UCSD-AML1 (cell line): ENCODE measurements at regions not wholly inside any gene's neighbourhood (a gene's known extent, or its start where the extent isn't known, plus 50 kb on each side); places are given as distances from the start of the nearest gene placed in this dataset.
A peak's percentile ranks its signal among the peaks of the same experiment; 100 is the strongest.

ENCODE experiments used
- DNase-seq: peaks from one replicate; lab custom pipeline; 2025; ENCODE audit not compliant: unreplicated experiment; lab: John Stamatoyannopoulos, UW

DNA sequence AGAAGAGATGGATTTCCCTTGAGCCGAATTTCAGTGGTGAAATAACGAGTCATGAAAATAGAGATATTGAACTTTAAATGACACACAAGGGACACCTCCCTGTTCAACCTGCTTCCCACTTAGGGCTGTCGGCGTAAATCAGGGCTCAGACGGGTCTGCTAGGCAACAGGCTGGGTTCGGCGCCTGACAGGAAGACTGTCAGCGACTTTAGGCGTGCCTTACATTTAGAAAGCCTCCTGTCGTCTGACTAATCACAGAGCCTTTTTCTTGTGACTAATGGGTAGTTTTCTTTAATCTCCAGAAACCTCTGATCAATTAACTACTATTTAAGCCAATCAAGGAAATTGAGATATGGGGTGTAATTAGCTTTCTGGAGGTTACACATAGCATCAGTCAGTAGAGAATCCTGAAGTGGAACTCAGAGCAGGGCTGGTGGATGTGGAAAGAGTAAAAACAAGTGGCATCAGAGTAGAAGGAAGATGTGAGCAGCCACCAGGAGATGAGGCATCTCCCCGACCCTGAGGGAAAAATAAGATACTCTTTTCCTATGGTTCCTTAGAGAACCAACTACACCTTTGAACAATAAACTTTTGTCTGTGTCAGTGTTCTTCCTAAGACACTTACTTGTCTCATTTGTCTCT, 86.2 kb upstream of the HS3ST1 start:
- no peak for DNase-seq

DNA sequence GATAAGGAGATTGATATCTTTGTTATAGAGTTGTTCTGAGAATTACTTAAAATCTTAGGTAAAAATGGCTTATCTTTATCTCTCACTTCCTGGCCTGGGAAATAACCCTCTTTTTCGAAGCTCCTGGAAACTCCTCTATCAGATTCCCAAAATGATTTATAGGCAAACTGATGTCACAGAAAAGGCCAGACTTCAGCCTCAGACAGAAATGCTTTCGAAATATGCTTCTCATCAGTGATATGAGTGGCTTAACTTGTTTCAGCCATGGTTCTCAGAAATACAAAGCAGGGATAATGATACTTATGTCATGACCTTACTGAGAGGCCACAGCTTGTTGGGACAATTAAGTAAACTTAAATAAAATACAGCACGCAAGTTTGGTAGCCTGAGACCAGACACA, 85.3 kb upstream of the HS3ST1 start:
- no peak for DNase-seq

DNA sequence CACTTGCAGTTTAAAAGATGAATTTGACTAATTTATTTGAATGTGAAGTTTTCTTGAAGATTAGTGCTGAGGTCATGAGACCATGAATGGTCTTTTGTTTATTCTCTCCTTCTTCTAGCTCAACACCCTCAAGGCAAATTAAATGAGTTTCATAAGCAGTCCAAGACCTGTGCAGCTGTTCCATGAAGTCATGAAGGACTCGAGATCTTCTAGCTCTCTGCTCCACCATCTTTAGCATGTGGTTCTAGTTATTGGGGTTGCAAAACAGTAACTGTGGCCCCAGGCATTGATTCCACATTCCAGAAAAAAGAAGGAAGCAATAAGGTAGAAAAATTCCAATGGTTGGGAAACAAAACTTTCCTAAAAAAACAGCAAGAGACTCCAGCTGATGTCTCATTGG, 84.2 kb upstream of the HS3ST1 start:
- DNase-seq = no peak

DNA sequence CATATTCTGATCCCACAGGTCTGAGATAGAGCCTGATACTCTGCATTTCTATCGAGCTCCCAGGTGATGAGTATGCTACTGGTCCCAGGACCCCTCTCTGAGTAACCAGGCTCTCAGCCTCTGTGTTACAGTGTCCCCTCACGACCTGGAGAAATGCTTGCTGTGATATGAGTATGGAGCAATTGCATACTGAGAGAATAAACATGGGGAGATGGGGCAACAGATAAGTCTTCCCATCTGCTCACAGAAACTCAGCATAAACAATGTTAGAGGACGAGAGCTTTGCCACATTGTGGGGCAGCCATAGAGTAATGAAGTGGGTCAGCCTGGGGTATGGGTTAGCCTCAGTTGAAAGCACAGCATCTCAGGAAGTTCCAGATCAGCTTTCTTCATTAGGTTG, 82.6 kb upstream of the HS3ST1 start:
- no peak for DNase-seq

DNA sequence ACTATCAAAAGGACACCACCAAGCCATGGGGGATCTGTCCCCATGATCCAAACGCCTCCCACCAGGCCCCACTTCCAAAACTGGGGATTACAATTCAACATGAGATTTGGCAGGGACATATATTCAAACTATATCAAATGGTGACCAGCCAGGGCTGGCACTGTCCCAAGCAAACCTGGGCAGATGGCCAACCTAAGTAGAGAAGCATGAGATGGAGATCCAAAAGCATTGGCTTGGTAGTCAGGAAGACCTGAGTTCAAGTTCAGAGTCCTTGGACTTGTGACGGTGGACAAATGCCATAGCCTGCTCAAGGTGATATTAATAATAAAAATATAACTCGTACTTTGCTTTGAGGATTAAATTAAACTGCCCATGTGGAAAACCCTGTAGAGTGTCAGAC, 79.2 kb upstream of the HS3ST1 start:
- no peak for DNase-seq

DNA sequence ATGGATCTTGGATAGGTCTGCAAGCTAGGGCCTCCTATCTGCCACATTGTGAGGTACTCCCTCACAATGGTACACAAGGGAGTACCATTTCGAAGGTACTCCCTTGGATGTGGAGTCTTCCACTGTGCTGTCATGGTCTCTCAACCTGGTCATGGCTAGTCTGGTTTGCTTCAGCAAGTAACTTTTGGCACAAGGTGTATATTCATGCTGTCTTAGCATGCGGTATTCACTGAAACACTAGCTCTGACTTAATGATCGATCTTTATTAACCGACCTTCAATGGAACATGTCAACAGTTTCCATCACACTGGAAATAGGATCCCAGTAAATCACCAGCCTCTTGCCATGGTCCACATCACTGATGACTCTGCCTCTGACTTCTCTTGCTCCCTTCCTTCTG, 77.5 kb upstream of the HS3ST1 start:
- no peak for DNase-seq

DNA sequence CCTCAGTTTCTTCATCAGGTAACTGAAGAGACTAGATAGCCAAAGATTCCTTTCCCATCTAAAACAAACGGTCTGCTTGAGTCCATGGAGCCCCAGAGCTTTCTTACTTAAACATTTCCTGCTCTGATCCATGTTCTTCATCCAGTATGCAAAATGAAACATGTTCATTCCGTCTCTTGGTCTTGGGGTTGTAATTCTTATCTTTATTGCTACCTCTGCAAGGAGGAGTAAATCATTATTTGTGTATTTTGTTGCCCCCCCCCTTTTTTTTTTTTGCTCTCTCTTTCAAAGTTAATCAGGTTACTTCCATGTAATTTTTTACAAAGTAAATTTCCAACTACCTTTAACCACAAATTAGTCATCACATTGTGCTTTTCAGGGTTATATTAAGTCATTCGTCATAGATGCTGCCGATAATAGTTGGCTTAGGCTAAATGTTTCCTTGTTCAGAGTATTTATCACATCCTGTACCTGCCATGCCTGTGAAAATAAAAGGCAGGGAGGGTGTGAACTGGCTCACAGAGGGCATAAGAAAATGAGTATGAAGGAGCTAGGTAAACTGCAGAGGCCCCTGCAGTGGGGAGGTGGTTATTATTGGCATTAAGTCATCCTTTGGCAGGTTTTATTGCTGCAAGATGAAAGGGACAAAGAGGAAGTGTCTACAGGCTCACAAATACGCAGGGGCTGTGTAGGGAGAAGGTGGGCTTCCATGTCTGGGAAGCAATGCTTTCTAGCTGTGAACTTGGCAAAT, 76.7 kb upstream of the HS3ST1 start:
- no peak for DNase-seq

DNA sequence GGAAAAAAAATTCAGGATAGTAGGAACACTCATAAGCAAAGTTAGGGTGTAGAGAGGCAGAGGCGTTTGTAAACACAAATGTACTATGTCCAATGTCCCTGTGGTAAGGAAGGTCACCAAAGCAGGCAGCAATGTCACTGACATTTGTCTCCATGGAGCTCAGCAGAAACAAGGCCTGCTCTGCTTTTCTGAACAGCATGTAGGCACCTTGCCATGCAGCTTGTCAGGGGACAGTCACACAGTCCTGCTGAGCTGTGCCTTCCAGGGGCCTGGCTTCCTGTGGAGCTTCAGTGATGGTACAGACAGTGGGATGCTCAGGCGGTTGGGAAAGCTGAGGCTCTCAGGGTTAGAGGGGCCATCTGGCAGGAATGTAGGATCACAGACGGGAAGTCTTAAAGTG, 74.5 kb upstream of the HS3ST1 start:
- no peak for DNase-seq

DNA sequence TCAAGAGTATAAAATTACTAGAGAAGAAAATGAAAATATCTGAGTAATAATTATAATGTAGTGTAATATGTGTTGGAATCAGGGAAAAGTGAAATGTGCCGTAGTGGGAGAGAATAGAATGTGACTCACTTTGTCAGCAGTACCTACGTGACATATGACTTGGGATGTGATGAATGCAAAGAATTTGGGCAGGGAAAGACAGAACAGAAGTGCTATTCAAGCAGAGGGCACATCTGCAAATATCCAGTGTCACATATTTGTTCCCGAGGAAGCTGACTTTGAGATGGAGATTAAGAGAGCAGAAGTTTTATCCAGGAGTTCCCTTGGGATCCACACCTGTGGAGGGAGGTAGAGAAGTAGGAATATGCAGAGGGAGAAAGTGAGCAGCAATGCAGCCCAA, 69.3 kb upstream of the HS3ST1 start:
- DNase-seq = no peak

DNA sequence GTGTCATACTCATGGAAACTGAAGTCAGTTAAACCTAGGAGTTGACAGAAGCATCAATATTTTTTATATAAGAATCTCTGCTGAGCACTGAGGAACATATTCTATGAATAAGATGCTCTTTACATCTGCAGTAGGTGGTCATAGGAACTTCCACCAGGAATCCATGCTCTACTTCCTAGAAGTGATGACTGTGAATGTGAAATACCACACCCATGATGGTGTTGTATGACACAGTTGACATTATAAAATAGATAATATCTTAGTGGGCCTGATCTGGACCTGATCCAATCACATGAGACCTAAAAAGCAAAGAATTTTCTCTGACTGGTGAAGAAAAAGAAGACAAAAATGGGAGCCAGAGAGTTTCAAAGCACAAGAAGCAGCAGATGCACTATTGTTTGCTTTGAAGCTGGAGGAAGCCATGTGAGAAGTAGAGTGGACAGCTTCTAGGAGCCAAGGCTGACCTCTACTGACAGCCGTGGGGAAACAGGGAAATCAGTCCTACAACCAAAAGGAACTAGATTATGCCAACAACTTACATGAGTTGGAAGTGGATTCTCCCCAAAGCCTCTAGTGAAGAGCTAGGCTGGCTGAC, 68.6 kb upstream of the HS3ST1 start:
- DNase-seq = no peak

DNA sequence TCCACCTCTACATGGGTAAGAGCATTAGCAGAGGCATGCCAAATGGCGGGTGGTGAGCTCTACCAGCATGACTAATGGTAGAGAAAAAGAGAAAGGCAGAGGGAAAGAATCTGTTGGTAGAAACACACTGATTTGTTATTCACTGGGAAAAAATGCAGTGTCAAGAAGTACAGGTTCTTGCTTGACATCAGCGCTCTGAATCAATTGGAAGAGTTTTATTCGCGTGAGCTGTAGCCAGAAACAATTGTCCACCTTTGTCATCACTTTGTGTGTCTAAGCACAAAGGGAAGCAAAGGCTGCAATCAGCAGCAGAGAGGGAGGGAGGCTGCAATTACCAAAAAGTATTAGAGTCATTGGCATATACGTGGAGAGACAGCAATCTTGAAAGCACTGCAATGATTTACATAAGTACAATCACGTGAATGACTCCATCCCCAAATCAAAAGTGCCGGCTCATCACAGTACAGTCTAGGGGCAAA, 67.7 kb upstream of the HS3ST1 start:
- DNase-seq = no peak

DNA sequence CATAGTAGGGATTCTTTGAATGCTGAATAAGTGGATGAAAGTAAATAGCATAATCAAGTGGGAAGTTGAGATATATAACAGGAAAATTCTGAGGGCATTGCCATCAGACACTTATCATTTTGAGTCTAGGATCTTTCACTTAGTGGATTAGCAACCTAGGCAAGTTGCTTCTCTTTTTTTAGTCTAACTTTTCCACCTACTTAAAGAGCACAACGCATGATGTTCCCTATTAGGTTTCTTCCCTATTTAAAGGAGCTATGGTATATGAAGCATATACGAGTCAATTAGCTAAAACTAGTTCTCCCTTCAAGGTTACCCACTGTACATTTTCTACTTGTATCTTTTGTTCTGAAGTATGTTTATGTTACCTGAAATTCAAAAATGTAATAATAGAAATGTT, 67.1 kb upstream of the HS3ST1 start:
- no peak for DNase-seq

DNA sequence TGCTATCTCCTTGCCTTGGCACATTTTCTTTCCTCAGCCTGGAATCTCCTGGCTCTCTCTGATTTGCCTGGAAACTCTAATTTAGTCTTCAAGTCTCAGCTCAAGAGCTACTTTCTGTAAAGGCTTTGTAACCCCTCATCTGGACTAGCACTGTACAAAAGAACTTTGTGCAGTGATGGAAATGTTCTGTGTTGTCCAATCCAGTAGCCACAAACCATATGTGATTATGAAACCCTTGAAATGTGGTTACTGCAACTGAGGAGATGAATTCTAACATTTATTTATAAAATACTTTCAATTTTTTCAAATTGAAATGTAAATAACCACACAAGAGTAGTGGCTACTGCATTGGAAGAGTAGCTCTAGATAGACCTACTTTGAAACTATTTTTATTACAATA, 66.6 kb upstream of the HS3ST1 start:
- DNase-seq = no peak

DNA sequence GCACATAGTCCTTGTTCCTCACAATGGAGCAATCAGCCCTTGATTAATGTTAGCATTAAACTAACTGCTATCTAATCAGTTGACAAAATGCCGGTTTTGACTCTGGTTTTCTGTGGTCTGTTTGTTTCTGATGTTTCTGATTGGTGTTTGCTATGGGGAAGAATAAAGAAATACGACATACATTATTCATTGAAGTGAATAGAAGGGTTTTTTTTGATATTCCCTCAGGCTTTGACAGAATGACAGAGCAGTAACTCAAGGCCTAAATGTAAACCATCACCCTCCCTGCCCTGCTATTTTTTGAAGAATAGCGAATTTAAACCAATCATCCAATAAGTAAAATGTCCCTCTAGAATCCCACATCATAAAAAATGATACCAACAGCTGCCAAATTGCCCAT, 65.5 kb upstream of the HS3ST1 start:
- DNase-seq = no peak

DNA sequence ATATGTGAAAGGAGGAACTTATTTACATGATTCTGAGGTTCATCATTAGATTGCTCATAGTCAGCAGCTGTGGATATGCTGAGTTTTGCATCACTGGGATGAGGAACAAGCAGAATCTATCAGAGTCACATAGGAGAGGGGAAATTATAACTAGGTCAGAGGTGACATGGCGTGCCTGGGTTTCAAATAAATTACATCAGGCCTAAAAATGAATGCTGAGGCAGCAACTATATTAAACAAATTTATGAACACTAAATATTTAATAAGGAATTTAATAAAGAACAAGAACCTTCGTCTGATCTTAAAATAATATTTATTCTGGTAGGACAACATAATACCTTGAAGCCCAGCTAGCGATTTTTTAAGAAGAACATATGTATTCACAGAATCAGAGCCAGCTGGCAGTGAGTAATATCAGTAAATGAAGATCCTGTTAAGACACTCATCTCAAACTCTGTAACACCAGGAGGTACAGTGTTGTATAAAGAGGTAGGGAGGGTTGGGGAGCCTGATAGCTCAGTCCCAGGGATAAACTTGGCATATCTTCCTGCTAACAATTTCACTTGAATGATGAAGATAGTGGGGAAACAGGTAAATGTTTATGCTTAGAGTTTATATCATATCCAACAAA, 60.9 kb upstream of the HS3ST1 start:
- DNase-seq = no peak

DNA sequence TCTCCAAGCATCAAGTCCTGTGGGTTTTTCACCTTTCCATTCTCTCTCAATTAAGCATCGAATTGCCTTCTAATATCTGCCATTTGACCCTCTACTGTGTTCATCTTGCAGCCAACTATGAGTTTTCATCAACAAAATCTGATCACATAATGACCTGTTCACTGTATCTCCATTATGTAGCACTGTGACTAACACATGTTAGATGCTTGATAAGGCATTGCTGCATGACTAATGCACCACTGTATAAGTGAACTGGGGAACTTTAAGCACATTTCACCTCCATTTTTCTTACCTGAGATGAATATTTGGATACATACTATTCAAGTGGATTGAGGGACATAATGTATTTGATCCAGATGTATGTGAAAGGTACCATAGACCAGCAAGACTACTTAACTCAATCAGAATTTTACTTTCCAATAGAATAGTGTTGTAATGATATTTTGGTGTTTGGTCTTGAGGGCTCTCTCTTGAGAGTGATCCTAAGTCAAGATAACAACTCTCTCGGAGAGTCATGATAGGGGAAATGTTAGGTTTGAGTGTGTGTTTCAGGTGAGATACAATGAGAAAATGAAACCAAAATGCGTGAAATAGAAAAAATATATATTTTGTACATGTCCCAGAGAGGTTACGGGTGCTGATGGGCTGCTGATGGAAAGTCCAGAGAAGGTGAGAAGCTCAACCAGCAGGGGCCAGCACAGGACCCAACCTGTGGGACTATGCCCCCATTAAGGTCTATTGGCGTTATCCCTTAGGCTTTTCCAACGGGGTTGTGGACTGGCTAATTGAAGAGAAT, 60.2 kb upstream of the HS3ST1 start:
- DNase-seq = no peak

DNA sequence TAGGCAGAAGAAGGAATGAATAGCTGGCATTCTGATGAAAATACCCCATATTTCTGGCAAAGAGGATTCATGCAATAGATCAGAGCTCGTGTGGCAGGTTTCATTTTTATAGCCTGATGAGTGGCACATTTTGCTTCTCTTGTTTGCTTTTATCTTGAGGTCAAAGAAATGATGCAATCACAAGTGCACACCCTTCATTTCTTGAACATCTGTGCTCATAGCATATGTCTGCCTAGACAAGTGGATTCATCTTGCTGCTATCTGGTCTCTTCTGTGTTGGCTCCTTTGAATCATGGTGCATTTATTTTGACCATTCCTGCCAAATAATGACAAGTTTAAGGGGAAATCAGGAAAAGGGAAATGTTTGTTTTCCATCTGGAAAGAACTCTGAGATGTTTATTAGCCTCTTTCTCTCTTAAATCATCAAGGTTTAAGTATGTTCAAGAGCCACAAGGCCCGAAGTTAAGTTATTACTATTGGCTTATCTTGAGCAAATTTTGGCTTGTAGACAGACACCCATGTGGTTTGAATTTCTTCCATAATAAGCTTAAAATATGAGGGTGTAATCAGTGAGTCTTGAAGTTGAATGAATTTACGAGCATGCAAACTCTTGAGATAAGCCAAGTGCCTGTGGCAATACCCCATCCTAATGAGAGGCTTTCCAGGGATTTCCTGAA, 59.3 kb upstream of the HS3ST1 start:
- DNase-seq = no peak

DNA sequence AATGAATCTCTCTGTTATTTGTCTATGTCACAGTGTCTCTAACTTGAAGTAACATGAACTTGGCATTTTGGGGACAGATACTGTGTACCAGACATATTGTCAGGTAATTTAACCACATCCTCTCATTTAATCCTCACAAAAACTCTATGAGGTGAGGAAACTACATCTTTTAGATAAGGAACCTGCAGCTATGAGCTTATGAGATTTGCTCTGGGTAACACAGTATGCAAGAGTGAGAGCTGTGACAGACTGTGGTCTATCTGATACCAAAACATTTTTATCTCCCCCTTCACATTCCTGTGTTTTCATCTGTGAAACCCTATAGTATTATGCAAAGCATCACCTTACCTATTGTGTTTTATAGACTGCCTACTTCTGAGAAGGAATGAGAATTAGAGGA, 58.4 kb upstream of the HS3ST1 start:
- no peak for DNase-seq

DNA sequence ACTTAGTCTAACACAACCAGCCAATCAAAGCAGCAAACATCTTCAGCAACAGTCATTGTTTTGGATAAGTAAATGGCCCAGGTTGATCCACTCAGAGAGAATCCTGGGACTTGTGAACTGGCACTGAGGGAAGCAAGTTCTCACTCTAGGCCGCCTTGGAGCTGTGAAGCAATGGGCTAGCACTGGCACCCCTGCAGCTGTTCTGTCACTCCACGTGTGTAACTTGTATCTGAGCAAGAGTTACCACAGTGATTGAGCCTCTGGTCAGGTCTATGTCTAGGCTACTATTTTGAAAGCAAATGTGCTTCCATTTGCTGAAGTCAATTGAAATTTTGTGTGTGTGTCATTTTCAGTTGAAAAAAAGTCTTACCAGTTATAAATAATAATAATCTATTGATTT, 57.2 kb upstream of the HS3ST1 start:
- no peak for DNase-seq

DNA sequence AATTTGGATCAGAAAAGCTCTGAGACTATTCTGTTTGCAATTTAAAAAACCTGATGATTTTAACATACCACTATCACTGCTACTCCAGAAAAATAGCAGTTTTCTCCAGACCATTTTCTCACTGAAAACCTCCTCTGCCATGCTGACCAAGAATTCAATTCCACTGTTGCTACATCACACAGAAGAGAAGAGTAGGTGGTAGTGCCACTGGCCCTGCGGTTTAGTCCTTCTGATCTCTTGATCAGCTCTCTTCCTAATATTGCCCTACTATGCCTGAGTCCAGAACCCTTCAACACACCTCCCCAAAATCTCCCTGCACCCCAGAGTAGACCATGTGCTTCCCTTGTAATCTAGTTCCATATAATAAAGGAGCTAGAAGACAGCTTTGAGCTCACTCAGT, 55.8 kb upstream of the HS3ST1 start:
- DNase-seq = no peak

DNA sequence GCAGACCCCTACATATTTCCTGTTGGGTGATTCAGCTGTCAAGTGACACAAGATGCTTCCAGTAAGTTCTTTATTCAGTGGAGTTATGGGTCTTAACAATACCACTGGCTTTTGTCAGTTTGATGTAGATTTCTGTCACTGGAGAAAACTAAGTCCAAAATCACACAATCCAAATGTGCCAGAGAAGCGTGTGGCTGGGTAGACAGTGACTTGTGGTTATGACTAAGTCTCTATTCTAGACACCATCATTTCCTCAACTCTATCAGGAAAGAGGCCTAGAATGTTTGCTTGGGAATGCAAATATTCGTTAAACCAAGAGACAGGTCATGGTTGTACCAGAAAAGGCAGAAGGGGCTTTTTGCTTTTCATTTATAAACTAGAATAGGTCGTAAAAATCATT, 54.4 kb upstream of the HS3ST1 start:
- peak; percentile 22 for DNase-seq
